ENCODE measurements at regions not wholly inside any gene's neighbourhood (a gene's known extent, or its start where the extent isn't known, plus 50 kb on each side); places are given as distances from the start of the nearest gene placed in this dataset.

- H3K27me3 Mint-ChIP-seq (ENCODE audit: low read depth), result no peaks in the 10 kb centered on the region
- H3K27ac Mint-ChIP-seq, result no peak overlapping the region
- H3K4me1 Mint-ChIP-seq, result no peaks in the 10 kb centered on the region
These were observed 677.7 kb upstream of the CDH7 start for GRCh38 chr18:65073060-65073550.

GRCh38 chr18:65057439-65058083 lies 693.3 kb upstream of the CDH7 start:
- no peaks in the 10 kb centered on the region for H3K9me3 Mint-ChIP-seq
- H3K27ac Mint-ChIP-seq, result no peak overlapping the region

More at GRCh38 chr18:65073060-65073550, 677.7 kb upstream of the CDH7 start:
- no peaks in the 10 kb centered on the region for H3K36me3 Mint-ChIP-seq
- H3K9me3 Mint-ChIP-seq, result peaks cover 17% of the 10 kb centered on the region
- no peak for DNase-seq (ENCODE audit: low spot score in 2 of 2, unreplicated experiment in 2 of 2)
- H3K4me3 Mint-ChIP-seq, result no peak overlapping the region
- no peak for TF ChIP-seq CTCF (IDR thresholded peaks at IDR 0.05; ENCODE audit: unreplicated experiment)

GRCh38 chr18:65056575-65056974 lies 694.2 kb upstream of the CDH7 start:
- peaks cover 7% of the 10 kb centered on the region for H3K27me3 Mint-ChIP-seq (ENCODE audit: low read depth)
- no peaks in the 10 kb centered on the region for H3K4me1 Mint-ChIP-seq
- H3K9me3 Mint-ChIP-seq, result no peaks in the 10 kb centered on the region
- H3K4me3 Mint-ChIP-seq, result no peak overlapping the region
- no peak for TF ChIP-seq CTCF (IDR thresholded peaks at IDR 0.05; ENCODE audit: unreplicated experiment)
- no peak overlapping the region for H3K27ac Mint-ChIP-seq
- H3K36me3 Mint-ChIP-seq, result no peaks in the 10 kb centered on the region
- no peak for DNase-seq (ENCODE audit: low spot score in 2 of 2, unreplicated experiment in 2 of 2)

More at GRCh38 chr18:65057439-65058083, 693.3 kb upstream of the CDH7 start:
- TF ChIP-seq CTCF (IDR thresholded peaks at IDR 0.05; ENCODE audit: unreplicated experiment), result no peak
- no peaks in the 10 kb centered on the region for H3K36me3 Mint-ChIP-seq
- H3K4me1 Mint-ChIP-seq, result no peaks in the 10 kb centered on the region
- peaks cover 7% of the 10 kb centered on the region for H3K27me3 Mint-ChIP-seq (ENCODE audit: low read depth)
- no peak for DNase-seq (ENCODE audit: low spot score in 2 of 2, unreplicated experiment in 2 of 2)
- H3K4me3 Mint-ChIP-seq, result no peak overlapping the region

GRCh38 chr18:65049586-65049985 lies 701.2 kb upstream of the CDH7 start:
- Mint-ChIP-seq H3K27me3 (ENCODE audit: low read depth) (peaks cover 15% of the 10 kb centered on the region), H3K4me1 (no peaks in the 10 kb centered on the region), H3K4me3 (no peak overlapping the region), H3K9me3 (no peaks in the 10 kb centered on the region), H3K36me3 (no peaks in the 10 kb centered on the region), H3K27ac (no peak overlapping the region)
- TF ChIP-seq CTCF (IDR thresholded peaks at IDR 0.05; ENCODE audit: unreplicated experiment), result no peak
- DNase-seq (ENCODE audit: low spot score in 2 of 2, unreplicated experiment in 2 of 2), result no peak

GRCh38 chr18:65039578-65039977 lies 711.2 kb upstream of the CDH7 start:
- TF ChIP-seq CTCF (IDR thresholded peaks at IDR 0.05; ENCODE audit: unreplicated experiment), result no peak

More at GRCh38 chr18:65039578-65039977, 711.2 kb upstream of the CDH7 start:
- Mint-ChIP-seq H3K36me3 (no peaks in the 10 kb centered on the region), H3K4me3 (no peak overlapping the region), H3K9me3 (no peaks in the 10 kb centered on the region), H3K27ac (no peak overlapping the region), H3K4me1 (no peaks in the 10 kb centered on the region), H3K27me3 (ENCODE audit: low read depth) (peaks cover 2% of the 10 kb centered on the region)
- no peak for DNase-seq (ENCODE audit: low spot score in 2 of 2, unreplicated experiment in 2 of 2)
